ENCODE measurements at regions not wholly inside any gene's neighbourhood (a gene's known extent, or its start where the extent isn't known, plus 50 kb on each side); places are given as distances from the start of the nearest gene placed in this dataset.

- no peak for DNase-seq
- Histone ChIP-seq H3K4me3 (ENCODE audit: low read depth, low read length) (no peak overlapping the region), H3K27ac (no peak overlapping the region), H3K36me3 (replicated peaks) (no peaks in the 10 kb centered on the region), H3K27me3 (replicated peaks) (no peaks in the 10 kb centered on the region)
- no peak for TF ChIP-seq CTCF (IDR thresholded peaks at IDR 0.05; ENCODE audit: low read depth, low read length, missing control alignments)
- in situ Hi-C loops (cut with HindIII; ENCODE audit: low pct_ligation_motif_present, low sequenced_read_pairs), result no loop called here
Observed at GRCh38 chr2:105951384-105951694, 206.6 kb downstream of the NCK2 start.

- no peak for TF ChIP-seq CTCF (IDR thresholded peaks at IDR 0.05; ENCODE audit: low read depth, low read length, missing control alignments)
- no peak overlapping the region for H3K27ac ChIP-seq
- H3K36me3 ChIP-seq (replicated peaks), result no peaks in the 10 kb centered on the region
- no peak overlapping the region for H3K4me3 ChIP-seq (ENCODE audit: low read depth, low read length)
- peak; percentile 9 for DNase-seq
- H3K27me3 ChIP-seq (replicated peaks), result no peaks in the 10 kb centered on the region
- in situ Hi-C loops (cut with HindIII; ENCODE audit: low pct_ligation_motif_present, low sequenced_read_pairs), result no loop called here
Observed at GRCh38 chr2:105950521-105951383, 206.0 kb downstream of the NCK2 start.

GRCh38 chr2:105943977-105944376 is 199.3 kb downstream of the NCK2 start:
- no peak overlapping the region for H3K27ac ChIP-seq
- no peak for DNase-seq
- TF ChIP-seq CTCF (IDR thresholded peaks at IDR 0.05; ENCODE audit: low read depth, low read length, missing control alignments), result no peak
- H3K36me3 ChIP-seq (replicated peaks), result no peaks in the 10 kb centered on the region
- in situ Hi-C loops (cut with HindIII; ENCODE audit: low pct_ligation_motif_present, low sequenced_read_pairs), result no loop called here
- no peak overlapping the region for H3K4me3 ChIP-seq (ENCODE audit: low read depth, low read length)
- H3K27me3 ChIP-seq (replicated peaks), result no peaks in the 10 kb centered on the region
